Activated CD4-positive, alpha-beta T cell treated with anti-CD3 and anti-CD28 coated beads, Interleukin-2, amount 10 ng/mL, durations not matched to agents 24 days and 14 days (primary cell): ENCODE measurements at regions not wholly inside any gene's neighbourhood (a gene's known extent, or its start where the extent isn't known, plus 50 kb on each side); places are given as distances from the start of the nearest gene placed in this dataset.

Source experiments
- DNase-seq: peaks from one replicate; pipeline ENCODE4 v3.0.0; 2022
- H3K27ac Mint-ChIP-seq: one replicate; pipeline ENCODE4 v1.8.0; 2022; ENCODE audit warnings: mild to moderate bottlenecking, mixed read lengths
- H3K27me3 Mint-ChIP-seq: one replicate; pipeline ENCODE4 v1.8.0; 2022; ENCODE audit warnings: mixed read lengths
- H3K36me3 Mint-ChIP-seq: one replicate; pipeline ENCODE4 v1.8.0; 2022; ENCODE audit warnings: low read depth, mild to moderate bottlenecking, mixed read lengths
- H3K4me1 Mint-ChIP-seq: one replicate; pipeline ENCODE4 v1.8.0; 2021; ENCODE audit warnings: mixed read lengths
- H3K4me3 Mint-ChIP-seq: one replicate; pipeline ENCODE4 v1.8.0; 2022; ENCODE audit warnings: mild to moderate bottlenecking, moderate library complexity, mixed read lengths
- H3K9me3 Mint-ChIP-seq: one replicate; pipeline ENCODE4 v1.8.0; 2021; ENCODE audit warnings: mixed read lengths
- intact Hi-C: fragments of 100-400 bp; cut with micrococcal nuclease; formaldehyde crosslinking; loops from one replicate; pipeline ENCODE4 v1.15.1; 2023

- Mint-ChIP-seq H3K27me3 (peaks cover 30% of the 10 kb centered on the region), H3K4me3 (peak overlapping the region; percentile 6), H3K36me3 (no peaks in the 10 kb centered on the region), H3K9me3 (no peaks in the 10 kb centered on the region), H3K4me1 (peaks cover 16% of the 10 kb centered on the region), H3K27ac (peak overlapping the region; percentile 84)
- intact Hi-C loops = loop anchor here (1.0 to 10.0 kb wide), 11 partner anchors 25 to 680 kb away; partner anchors contain the start of genes KRR1 and OSBPL8
- DNase-seq = peak; percentile 91
Observed at GRCh38 chr12:76158518-76159321, 74.2 kb upstream of the NAP1L1 start.

DNA sequence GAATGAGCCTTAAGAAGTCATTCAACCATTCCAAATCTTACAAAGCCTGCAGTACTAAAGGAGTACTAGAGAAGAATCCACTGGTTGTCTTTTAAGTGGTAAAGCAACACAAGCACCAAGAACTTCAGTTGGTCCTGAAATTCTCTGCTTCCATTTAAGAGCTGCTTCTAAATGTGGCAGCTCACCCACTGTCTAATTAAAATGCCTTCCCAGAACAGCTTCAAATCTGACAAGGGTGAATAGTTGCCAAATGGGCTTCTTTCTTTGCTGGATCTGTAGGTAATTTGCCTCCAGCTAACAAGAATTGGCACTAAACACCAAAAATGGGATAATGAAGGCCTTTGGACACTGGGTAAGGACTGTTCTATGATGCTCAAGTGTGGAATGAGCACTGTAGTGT is 72.2 kb upstream of the NAP1L1 start:
- H3K36me3 Mint-ChIP-seq = no peaks in the 10 kb centered on the region

DNA sequence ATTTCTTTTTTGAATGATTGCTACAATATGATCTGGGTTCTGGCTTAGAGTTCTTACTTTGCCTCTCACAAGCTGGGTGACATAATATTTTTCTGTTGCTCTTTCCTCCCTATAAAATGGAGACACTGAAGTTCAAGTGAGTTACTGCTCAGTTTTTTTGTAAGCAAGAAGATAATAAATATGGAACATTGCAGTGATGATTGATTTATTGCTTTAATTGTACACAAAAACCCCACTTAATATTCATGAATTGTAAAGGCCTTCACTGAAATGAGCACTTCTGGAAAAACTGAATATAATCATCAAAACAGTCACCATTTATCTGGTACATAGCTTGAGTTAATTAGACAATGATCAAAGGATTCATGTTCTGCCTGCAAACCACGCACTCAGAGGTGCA is 71.8 kb upstream of the NAP1L1 start:
- Mint-ChIP-seq H3K36me3 (no peaks in the 10 kb centered on the region), H3K4me3 (no peak overlapping the region), H3K9me3 (no peaks in the 10 kb centered on the region), H3K27me3 (peaks cover 20% of the 10 kb centered on the region), H3K4me1 (peaks cover 20% of the 10 kb centered on the region), H3K27ac (no peak overlapping the region)
- intact Hi-C loops = loop anchor here (5.0 to 10.0 kb wide), 2 partner anchors 116 to 642 kb away; partner anchors contain the start of gene KRR1
- no peak for DNase-seq

More for the DNA sequence above, 72.2 kb upstream of the NAP1L1 start:
- no peak for DNase-seq
- Mint-ChIP-seq H3K4me3 (no peak overlapping the region), H3K9me3 (no peaks in the 10 kb centered on the region), H3K27me3 (peaks cover 23% of the 10 kb centered on the region), H3K4me1 (peaks cover 20% of the 10 kb centered on the region), H3K27ac (no peak overlapping the region)
- intact Hi-C loops = loop anchor here (5.0 to 10.0 kb wide), 2 partner anchors 116 to 642 kb away; partner anchors contain the start of gene KRR1

DNA sequence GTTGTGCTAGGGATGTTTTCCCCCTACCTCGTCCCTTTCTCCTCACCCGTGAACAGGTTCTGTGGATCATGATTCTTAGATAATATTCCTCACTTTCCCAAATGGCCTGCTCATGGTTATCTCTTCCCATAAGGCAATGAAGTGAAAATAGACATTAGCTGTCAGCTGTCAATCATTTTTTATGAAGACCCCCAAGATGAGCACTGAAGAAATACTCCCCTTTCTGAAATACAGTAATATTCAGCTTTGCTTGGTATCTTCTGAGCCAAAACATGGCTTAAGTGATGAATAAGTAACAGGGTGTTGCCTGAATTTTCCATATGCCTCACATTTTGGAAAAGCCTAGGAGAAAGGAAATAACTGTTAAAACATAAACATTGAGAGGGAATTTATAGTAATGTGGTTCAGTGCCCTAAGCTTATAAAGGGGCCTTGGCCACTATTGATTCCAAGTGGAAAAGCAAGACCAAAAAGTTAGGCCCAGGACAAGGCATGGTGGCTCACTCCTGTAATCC is 70.7 kb upstream of the NAP1L1 start:
- H3K36me3 Mint-ChIP-seq = no peaks in the 10 kb centered on the region
- no peak overlapping the region for H3K27ac Mint-ChIP-seq
- no peak for DNase-seq
- H3K9me3 Mint-ChIP-seq = no peaks in the 10 kb centered on the region
- H3K4me3 Mint-ChIP-seq = no peak overlapping the region
- intact Hi-C loops = loop anchor here (5.0 to 10.0 kb wide), 2 partner anchors 117 to 640 kb away; partner anchors contain the start of gene KRR1
- peaks cover 16% of the 10 kb centered on the region for H3K27me3 Mint-ChIP-seq
- peaks cover 20% of the 10 kb centered on the region for H3K4me1 Mint-ChIP-seq

DNA sequence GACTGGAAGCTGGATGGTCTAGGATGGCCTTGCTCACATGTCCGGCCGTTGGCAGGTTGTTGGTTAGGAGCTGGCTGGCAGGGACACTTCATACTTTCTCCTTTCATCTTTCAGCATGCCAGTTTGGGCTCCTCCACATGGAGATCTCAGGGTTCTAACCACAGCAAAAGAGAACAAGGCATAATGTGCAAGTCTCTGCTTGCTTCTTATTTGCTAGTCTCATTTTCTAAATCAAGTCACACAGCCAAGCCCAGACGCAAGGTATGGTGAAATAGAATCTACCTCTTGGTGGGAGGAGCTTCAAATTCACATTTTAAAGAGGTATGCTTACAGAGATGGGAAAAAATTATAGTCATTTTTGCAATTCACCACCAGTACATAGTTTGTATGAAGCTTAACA is 69.1 kb upstream of the NAP1L1 start:
- H3K27me3 Mint-ChIP-seq = peaks cover 14% of the 10 kb centered on the region
- H3K4me3 Mint-ChIP-seq = no peak overlapping the region
- no peak for DNase-seq
- no peaks in the 10 kb centered on the region for H3K36me3 Mint-ChIP-seq
- H3K9me3 Mint-ChIP-seq = no peaks in the 10 kb centered on the region
- peaks cover 7% of the 10 kb centered on the region for H3K4me1 Mint-ChIP-seq
- H3K27ac Mint-ChIP-seq = no peak overlapping the region
- intact Hi-C loops = loop anchor here (10.0 kb wide), 1 partner anchor 639 kb away; the partner anchor contains the start of gene KRR1

DNA sequence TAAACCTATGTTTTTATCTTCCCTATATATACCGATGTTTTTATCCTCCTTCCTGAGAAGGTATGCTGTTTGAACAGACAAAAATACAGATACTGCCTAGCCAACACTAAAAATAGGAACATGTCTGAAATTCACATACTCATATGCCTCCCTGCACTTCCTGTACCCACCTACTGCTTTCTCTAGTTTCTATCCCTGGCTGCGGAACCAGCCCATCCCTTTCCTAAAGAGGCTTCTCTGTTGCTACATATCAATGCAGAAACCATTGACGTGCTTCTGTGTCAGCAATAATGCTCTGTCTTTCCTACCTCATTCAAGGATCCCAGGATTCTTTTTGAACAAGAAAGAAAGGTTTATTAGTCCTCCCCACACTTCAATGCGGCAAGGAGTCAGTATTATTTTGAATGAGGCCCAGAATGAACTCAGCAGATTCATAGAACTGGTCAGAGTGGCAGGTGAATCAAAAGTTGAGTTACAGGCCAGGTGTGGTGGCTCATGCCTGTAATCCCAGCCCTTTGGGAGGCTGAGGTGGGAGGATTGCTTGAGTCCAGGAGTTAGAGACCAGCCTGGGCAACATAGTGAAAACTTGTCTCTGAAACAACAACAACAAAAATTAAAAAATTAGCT is 67.8 kb upstream of the NAP1L1 start:
- H3K27ac Mint-ChIP-seq = no peak overlapping the region
- H3K27me3 Mint-ChIP-seq = peaks cover 17% of the 10 kb centered on the region
- H3K4me1 Mint-ChIP-seq = peaks cover 4% of the 10 kb centered on the region
- no peaks in the 10 kb centered on the region for H3K36me3 Mint-ChIP-seq
- no peak overlapping the region for H3K4me3 Mint-ChIP-seq
- H3K9me3 Mint-ChIP-seq = peaks cover 4% of the 10 kb centered on the region
- intact Hi-C loops = loop anchor here (10.0 kb wide), 1 partner anchor 637 kb away; the partner anchor contains the start of gene KRR1
- DNase-seq = no peak

GRCh38 chr12:76144245-76144549 is 59.7 kb upstream of the NAP1L1 start:
- Mint-ChIP-seq H3K27me3 (peaks cover 9% of the 10 kb centered on the region), H3K4me3 (peak overlapping the region; percentile 9), H3K27ac (no peak overlapping the region), H3K9me3 (peaks cover 4% of the 10 kb centered on the region), H3K4me1 (peaks cover 18% of the 10 kb centered on the region), H3K36me3 (no peaks in the 10 kb centered on the region)
- DNase-seq = no peak
- intact Hi-C loops = no loop called here

- no peaks in the 10 kb centered on the region for H3K36me3 Mint-ChIP-seq
- peaks cover 18% of the 10 kb centered on the region for H3K4me1 Mint-ChIP-seq
- intact Hi-C loops = no loop called here
- peaks cover 4% of the 10 kb centered on the region for H3K9me3 Mint-ChIP-seq
- peaks cover 8% of the 10 kb centered on the region for H3K27me3 Mint-ChIP-seq
- no peak overlapping the region for H3K27ac Mint-ChIP-seq
- peak overlapping the region; percentile 9 for H3K4me3 Mint-ChIP-seq
- peak; percentile 76 for DNase-seq
Observed at GRCh38 chr12:76143343-76144244, 59.1 kb upstream of the NAP1L1 start.

GRCh38 chr12:76142305-76142704 is 57.8 kb upstream of the NAP1L1 start:
- intact Hi-C loops = no loop called here
- H3K36me3 Mint-ChIP-seq = no peaks in the 10 kb centered on the region
- H3K27me3 Mint-ChIP-seq = peaks cover 5% of the 10 kb centered on the region
- peaks cover 6% of the 10 kb centered on the region for H3K9me3 Mint-ChIP-seq
- peak; percentile 51 for DNase-seq
- no peak overlapping the region for H3K27ac Mint-ChIP-seq
- no peak overlapping the region for H3K4me3 Mint-ChIP-seq
- peaks cover 18% of the 10 kb centered on the region for H3K4me1 Mint-ChIP-seq

- no peaks in the 10 kb centered on the region for H3K36me3 Mint-ChIP-seq
- H3K27ac Mint-ChIP-seq = no peak overlapping the region
- H3K4me3 Mint-ChIP-seq = no peak overlapping the region
- H3K4me1 Mint-ChIP-seq = peaks cover 9% of the 10 kb centered on the region
- H3K9me3 Mint-ChIP-seq = peaks cover 9% of the 10 kb centered on the region
- intact Hi-C loops = no loop called here
- peaks cover 2% of the 10 kb centered on the region for H3K27me3 Mint-ChIP-seq
- DNase-seq = no peak
Observed at GRCh38 chr12:76138656-76139055, 54.2 kb upstream of the NAP1L1 start.

DNA sequence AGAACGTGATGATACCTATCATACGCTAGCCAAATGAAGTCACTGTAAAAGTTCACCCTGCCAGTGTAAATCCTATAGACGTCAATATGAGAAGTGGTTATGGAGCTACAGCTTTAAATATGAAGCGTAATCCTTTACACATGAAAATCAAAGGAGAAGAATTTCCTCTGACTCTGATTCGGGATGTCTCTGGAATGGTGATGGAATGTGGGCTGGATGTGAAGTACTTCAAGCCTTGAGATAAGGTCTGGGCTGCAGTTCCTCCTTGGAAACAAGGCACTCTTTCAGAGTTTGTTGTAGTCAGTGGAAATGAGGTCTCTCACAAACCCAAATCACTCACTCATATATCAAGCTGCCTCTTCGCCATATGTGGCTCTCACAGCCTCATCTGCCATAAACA is 53.1 kb upstream of the NAP1L1 start:
- no peaks in the 10 kb centered on the region for H3K36me3 Mint-ChIP-seq
- peaks cover 3% of the 10 kb centered on the region for H3K27me3 Mint-ChIP-seq
- peaks cover 9% of the 10 kb centered on the region for H3K9me3 Mint-ChIP-seq
- H3K4me1 Mint-ChIP-seq = peaks cover 2% of the 10 kb centered on the region
- no peak for DNase-seq
- H3K27ac Mint-ChIP-seq = no peak overlapping the region
- intact Hi-C loops = no loop called here
- H3K4me3 Mint-ChIP-seq = no peak overlapping the region

- peaks cover 9% of the 10 kb centered on the region for H3K9me3 Mint-ChIP-seq
- intact Hi-C loops = no loop called here
- H3K27me3 Mint-ChIP-seq = peaks cover 5% of the 10 kb centered on the region
- no peak for DNase-seq
- no peak overlapping the region for H3K4me3 Mint-ChIP-seq
- no peaks in the 10 kb centered on the region for H3K4me1 Mint-ChIP-seq
- no peaks in the 10 kb centered on the region for H3K36me3 Mint-ChIP-seq
- H3K27ac Mint-ChIP-seq = no peak overlapping the region
Observed at GRCh38 chr12:76135456-76135855, 51.0 kb upstream of the NAP1L1 start.
